SK-N-SH (cell line): ENCODE measurements at regions not wholly inside any gene's neighbourhood (a gene's known extent, or its start where the extent isn't known, plus 50 kb on each side); places are given as distances from the start of the nearest gene placed in this dataset.

Experiments
- EP300 ChIP-seq, 2 experiments: IDR thresholded peaks; 2 replicates each; pipeline versions ENCODE4 v1.4.0 to v1.6.1; 2012; ENCODE audit warnings: borderline replicate concordance in 1 of 2, low read depth in 1 of 2, low read length in 1 of 2
- NRF1 ChIP-seq: IDR thresholded peaks from 2 replicates; pipeline ENCODE4 v1.6.1; 2012; ENCODE audit warnings: low read depth, mild to moderate bottlenecking, low read length
- POLR2AphosphoS5 ChIP-seq: IDR thresholded peaks from 2 replicates; pipeline ENCODE4 v1.6.1; 2012; ENCODE audit warnings: low read depth, low read length
- YY1 ChIP-seq: IDR thresholded peaks from 2 replicates; pipeline ENCODE4 v1.4.0; 2012; ENCODE audit warnings: low read depth, mild to moderate bottlenecking
- TF ChIP-seq, protein P1 (sequence below): fragments of 200-600 bp; sonication (generic); IDR thresholded peaks from 2 replicates; pipeline ENCODE4 v1.6.1; 2017; ENCODE audit warnings: antibody characterized with exemption, mild to moderate bottlenecking, moderate library complexity
- TF ChIP-seq, protein P2 (sequence below): IDR thresholded peaks from 2 replicates; pipeline ENCODE4; 2012
- TF ChIP-seq, protein P3 (sequence below): fragments of 150-350 bp; IDR thresholded peaks from 2 replicates; pipeline ENCODE4 v1.6.1; 2016; ENCODE audit warnings: mild to moderate bottlenecking, low read depth, low read length

DNA sequence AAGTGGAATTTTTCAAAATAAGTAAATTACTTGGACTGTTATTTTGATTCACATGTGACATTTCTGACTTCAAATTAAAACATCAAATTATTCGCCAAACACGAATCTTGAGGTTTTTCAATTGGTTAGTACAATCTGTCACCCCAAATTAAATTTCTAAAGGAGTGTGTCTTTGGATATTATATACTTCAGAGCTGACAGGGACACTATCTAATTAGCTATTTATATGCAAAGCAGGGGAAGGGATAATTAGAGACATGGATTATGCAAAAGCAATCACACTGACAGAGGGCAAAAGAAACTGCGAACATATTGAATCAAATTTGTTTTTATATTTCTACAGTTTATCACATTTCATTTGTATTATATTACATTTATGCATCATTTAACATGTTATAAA lies 433.0 kb downstream of the KIF2B start:
- TF ChIP-seq, protein P1, sequence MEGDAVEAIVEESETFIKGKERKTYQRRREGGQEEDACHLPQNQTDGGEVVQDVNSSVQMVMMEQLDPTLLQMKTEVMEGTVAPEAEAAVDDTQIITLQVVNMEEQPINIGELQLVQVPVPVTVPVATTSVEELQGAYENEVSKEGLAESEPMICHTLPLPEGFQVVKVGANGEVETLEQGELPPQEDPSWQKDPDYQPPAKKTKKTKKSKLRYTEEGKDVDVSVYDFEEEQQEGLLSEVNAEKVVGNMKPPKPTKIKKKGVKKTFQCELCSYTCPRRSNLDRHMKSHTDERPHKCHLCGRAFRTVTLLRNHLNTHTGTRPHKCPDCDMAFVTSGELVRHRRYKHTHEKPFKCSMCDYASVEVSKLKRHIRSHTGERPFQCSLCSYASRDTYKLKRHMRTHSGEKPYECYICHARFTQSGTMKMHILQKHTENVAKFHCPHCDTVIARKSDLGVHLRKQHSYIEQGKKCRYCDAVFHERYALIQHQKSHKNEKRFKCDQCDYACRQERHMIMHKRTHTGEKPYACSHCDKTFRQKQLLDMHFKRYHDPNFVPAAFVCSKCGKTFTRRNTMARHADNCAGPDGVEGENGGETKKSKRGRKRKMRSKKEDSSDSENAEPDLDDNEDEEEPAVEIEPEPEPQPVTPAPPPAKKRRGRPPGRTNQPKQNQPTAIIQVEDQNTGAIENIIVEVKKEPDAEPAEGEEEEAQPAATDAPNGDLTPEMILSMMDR: no peak
- no peak for TF ChIP-seq POLR2AphosphoS5
- TF ChIP-seq NRF1: no peak
- no peak for TF ChIP-seq YY1
- TF ChIP-seq, protein P2, sequence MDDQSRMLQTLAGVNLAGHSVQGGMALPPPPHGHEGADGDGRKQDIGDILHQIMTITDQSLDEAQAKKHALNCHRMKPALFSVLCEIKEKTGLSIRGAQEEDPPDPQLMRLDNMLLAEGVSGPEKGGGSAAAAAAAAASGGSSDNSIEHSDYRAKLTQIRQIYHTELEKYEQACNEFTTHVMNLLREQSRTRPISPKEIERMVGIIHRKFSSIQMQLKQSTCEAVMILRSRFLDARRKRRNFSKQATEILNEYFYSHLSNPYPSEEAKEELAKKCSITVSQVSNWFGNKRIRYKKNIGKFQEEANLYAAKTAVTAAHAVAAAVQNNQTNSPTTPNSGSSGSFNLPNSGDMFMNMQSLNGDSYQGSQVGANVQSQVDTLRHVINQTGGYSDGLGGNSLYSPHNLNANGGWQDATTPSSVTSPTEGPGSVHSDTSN: no peak
- no peak for TF ChIP-seq EP300 (IDR thresholded peaks at IDR 0.05; ENCODE audit: borderline replicate concordance in 1 of 2, low read depth in 1 of 2, low read length in 1 of 2)
- TF ChIP-seq, protein P3, sequence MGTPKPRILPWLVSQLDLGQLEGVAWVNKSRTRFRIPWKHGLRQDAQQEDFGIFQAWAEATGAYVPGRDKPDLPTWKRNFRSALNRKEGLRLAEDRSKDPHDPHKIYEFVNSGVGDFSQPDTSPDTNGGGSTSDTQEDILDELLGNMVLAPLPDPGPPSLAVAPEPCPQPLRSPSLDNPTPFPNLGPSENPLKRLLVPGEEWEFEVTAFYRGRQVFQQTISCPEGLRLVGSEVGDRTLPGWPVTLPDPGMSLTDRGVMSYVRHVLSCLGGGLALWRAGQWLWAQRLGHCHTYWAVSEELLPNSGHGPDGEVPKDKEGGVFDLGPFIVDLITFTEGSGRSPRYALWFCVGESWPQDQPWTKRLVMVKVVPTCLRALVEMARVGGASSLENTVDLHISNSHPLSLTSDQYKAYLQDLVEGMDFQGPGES: no peak
